Peyer's patch (tissue), 4 donors: ENCODE measurements at regions not wholly inside any gene's neighbourhood (a gene's known extent, or its start where the extent isn't known, plus 50 kb on each side); places are given as distances from the start of the nearest gene placed in this dataset.
"Not testable (repeated sequence)": the region's sequence is repeated elsewhere in the genome, so short reads cannot be mapped to it uniquely, and the experiment has no call there.

Experiments
- DNase-seq, 3 donors: peaks; one replicate each; pipeline ENCODE4 v3.0.0-alpha.2; 2017 to 2019
- H3K27ac ChIP-seq, 4 donors: fragments of 200-600 bp; sonication (generic); one replicate each; pipeline ENCODE4 v1.5.1; 2016 to 2019
- H3K27me3 ChIP-seq, 2 donors: fragments of 200-600 bp; sonication (generic); one replicate each; pipeline ENCODE4 v1.5.1; 2019
- H3K36me3 ChIP-seq, 3 donors: fragments of 200-600 bp; sonication (generic); one replicate each; pipeline ENCODE4 v1.5.1; 2016 to 2019
- H3K4me1 ChIP-seq, 4 donors: fragments of 200-600 bp; sonication (generic); one replicate each; pipeline ENCODE4 v1.5.1; 2016 to 2019
- H3K4me3 ChIP-seq, 4 donors: fragments of 200-600 bp; sonication (generic); 1 replicate in 3 of 4; 2 replicates in 1 of 4; pipeline ENCODE4 v1.5.1; 2016 to 2019; ENCODE audit warnings: mild to moderate bottlenecking in 1 of 4
- H3K9me3 ChIP-seq, 4 donors: fragments of 200-600 bp; sonication (generic); one replicate each; pipeline ENCODE4 v1.5.1; 2016 to 2019; ENCODE audit warnings: mild to moderate bottlenecking in 1 of 4
- POLR2A ChIP-seq, 2 donors: fragments of 450-650 bp; IDR thresholded peaks; one replicate each; pipeline ENCODE4 v1.5.1; 2017; ENCODE audit warnings: antibody characterized with exemption in 2 of 2, mild to moderate bottlenecking in 2 of 2, moderate library complexity in 2 of 2
- TF ChIP-seq, protein P1 (sequence below), 6 experiments: fragments of 450-650 bp in 4 of 6; fragments of 200-600 bp in 2 of 6; sonication (generic) in 1 of 6; IDR thresholded peaks; one replicate each; pipeline ENCODE4 v1.5.1; 2017 to 2019; ENCODE audit warnings: antibody characterized with exemption in 6 of 6, mild to moderate bottlenecking in 3 of 6, moderate library complexity in 1 of 6

DNA sequence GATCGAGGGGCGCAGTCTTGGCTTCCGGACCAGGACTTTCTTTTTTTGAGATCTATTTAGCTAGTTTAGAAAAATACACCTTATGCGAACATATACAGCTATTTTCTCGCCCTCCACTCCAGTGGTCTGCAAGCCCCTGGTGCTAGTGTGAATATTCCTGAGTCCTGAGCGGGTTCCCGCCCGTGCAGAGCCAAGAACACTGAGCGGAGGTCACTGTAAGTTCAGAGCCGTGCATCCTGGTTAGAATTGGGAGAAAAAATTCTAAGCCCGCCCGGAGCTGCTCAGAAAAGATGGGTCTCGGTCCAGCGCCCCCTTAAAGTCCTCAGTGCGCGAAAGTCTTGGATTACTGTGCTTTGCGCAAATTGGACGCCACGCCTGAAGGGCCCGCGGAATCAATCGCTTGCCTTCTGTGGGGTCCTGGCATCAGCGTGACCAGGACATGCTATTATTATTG lies 117.7 kb downstream of the KCNRG start:
- H3K27me3 ChIP-seq, result peaks cover 0 to 32% of the 10 kb centered on the region in 2 donors
- no peak for TF ChIP-seq POLR2A (IDR thresholded peaks at IDR 0.05)
- TF ChIP-seq, protein P1, sequence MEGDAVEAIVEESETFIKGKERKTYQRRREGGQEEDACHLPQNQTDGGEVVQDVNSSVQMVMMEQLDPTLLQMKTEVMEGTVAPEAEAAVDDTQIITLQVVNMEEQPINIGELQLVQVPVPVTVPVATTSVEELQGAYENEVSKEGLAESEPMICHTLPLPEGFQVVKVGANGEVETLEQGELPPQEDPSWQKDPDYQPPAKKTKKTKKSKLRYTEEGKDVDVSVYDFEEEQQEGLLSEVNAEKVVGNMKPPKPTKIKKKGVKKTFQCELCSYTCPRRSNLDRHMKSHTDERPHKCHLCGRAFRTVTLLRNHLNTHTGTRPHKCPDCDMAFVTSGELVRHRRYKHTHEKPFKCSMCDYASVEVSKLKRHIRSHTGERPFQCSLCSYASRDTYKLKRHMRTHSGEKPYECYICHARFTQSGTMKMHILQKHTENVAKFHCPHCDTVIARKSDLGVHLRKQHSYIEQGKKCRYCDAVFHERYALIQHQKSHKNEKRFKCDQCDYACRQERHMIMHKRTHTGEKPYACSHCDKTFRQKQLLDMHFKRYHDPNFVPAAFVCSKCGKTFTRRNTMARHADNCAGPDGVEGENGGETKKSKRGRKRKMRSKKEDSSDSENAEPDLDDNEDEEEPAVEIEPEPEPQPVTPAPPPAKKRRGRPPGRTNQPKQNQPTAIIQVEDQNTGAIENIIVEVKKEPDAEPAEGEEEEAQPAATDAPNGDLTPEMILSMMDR (IDR thresholded peaks at IDR 0.05), result no peak
- H3K4me3 ChIP-seq, result no peak overlapping the region
- no peak for DNase-seq
- no peak overlapping the region for H3K27ac ChIP-seq
- H3K9me3 ChIP-seq, result peaks cover 0 to 5% (median 0%) of the 10 kb centered on the region in 4 donors
- no peaks in the 10 kb centered on the region for H3K36me3 ChIP-seq
- H3K4me1 ChIP-seq, result peaks cover 0 to 28% (median 13%) of the 10 kb centered on the region in 4 donors

- Histone ChIP-seq H3K4me3 (no peak overlapping the region), H3K36me3 (no peaks in the 10 kb centered on the region), H3K9me3 (peaks cover 0 to 5% (median 0%) of the 10 kb centered on the region in 4 donors), H3K27me3 (peaks cover 0 to 32% of the 10 kb centered on the region in 2 donors), H3K27ac (no peak overlapping the region), H3K4me1 (peaks cover 0 to 28% (median 13%) of the 10 kb centered on the region in 4 donors)
- no peak for TF ChIP-seq POLR2A (IDR thresholded peaks at IDR 0.05)
- DNase-seq, result no peak
These were observed 118.2 kb downstream of the KCNRG start for GRCh38 chr13:50133358-50133953.

DNA sequence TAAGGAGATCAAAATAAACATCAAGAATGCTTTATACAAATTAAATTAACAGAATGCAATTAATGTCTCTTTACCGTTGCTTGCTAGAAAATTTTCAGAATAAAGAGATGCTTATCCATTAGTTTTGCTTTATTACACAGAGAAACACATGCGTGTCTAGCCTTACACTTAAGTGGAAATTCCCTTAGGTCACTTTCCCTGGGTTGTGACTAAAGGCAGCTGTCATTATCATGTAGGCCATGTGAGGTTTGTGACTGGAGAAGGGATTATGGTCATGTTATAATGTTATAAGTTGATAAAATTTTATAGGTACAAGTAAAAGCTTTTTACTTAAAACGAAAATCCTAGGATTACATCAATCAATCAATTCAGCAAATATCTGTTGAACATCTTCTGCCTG lies 121.0 kb downstream of the KCNRG start:
- TF ChIP-seq, protein P1 (IDR thresholded peaks at IDR 0.05), result no peak
- TF ChIP-seq POLR2A (IDR thresholded peaks at IDR 0.05), result no peak
- Histone ChIP-seq H3K4me3 (no peak overlapping the region), H3K4me1 (peaks cover 0 to 10% (median 0%) of the 10 kb centered on the region in 4 donors), H3K27ac (no peak overlapping the region), H3K9me3 (peaks cover 0 to 5% (median 0%) of the 10 kb centered on the region in 4 donors), H3K27me3 (peaks cover 0 to 15% of the 10 kb centered on the region in 2 donors), H3K36me3 (no peaks in the 10 kb centered on the region)
- DNase-seq, result no peak

- Histone ChIP-seq H3K36me3 (no peaks in the 10 kb centered on the region), H3K4me3 (no peak overlapping the region), H3K4me1 (peaks cover 0 to 10% (median 0%) of the 10 kb centered on the region in 4 donors), H3K9me3 (peaks cover 0 to 5% (median 0%) of the 10 kb centered on the region in 4 donors), H3K27ac (no peak overlapping the region), H3K27me3 (peaks cover 0 to 15% of the 10 kb centered on the region in 2 donors)
- TF ChIP-seq POLR2A (IDR thresholded peaks at IDR 0.05), result no peak
- TF ChIP-seq, protein P1 (IDR thresholded peaks at IDR 0.05), result no peak
- no peak for DNase-seq
These were observed 121.4 kb downstream of the KCNRG start for GRCh38 chr13:50136678-50137077.

GRCh38 chr13:50139435-50139934 lies 124.2 kb downstream of the KCNRG start:
- H3K4me3 ChIP-seq, H3K36me3 ChIP-seq, DNase-seq, H3K27ac ChIP-seq, H3K9me3 ChIP-seq, H3K4me1 ChIP-seq, H3K27me3 ChIP-seq: not testable (repeated sequence)

GRCh38 chr13:50140153-50140552 lies 124.9 kb downstream of the KCNRG start:
- TF ChIP-seq POLR2A (IDR thresholded peaks at IDR 0.05), result no peak
- TF ChIP-seq, protein P1 (IDR thresholded peaks at IDR 0.05), result no peak
- no peaks in the 10 kb centered on the region for H3K4me1 ChIP-seq
- no peak overlapping the region for H3K4me3 ChIP-seq
- H3K36me3 ChIP-seq, result no peaks in the 10 kb centered on the region
- H3K27me3 ChIP-seq, result no peaks in the 10 kb centered on the region
- DNase-seq, result no peak
- no peak overlapping the region for H3K27ac ChIP-seq
- H3K9me3 ChIP-seq, result no peaks in the 10 kb centered on the region
